RWPE1 (cell line): ENCODE measurements at regions not wholly inside any gene's neighbourhood (a gene's known extent, or its start where the extent isn't known, plus 50 kb on each side); places are given as distances from the start of the nearest gene placed in this dataset.

Experiments used
- CTCF ChIA-PET: fragments of 350-600 bp; sonication (Branson Sonifier 250); formaldehyde crosslinking; extraction: SDS; loops from one replicate; lab custom pipeline; 2021; lab: Yijun Ruan, JAX
- POLR2A ChIA-PET: fragments of 400-600 bp; formaldehyde crosslinking; extraction: SDS; loops from one replicate; lab custom pipeline; 2020; ENCODE audit warnings: antibody characterized with exemption; ENCODE audit not compliant: low non-redundant PET; lab: Yijun Ruan, JAX
- DNase-seq: peaks from one replicate; pipeline ENCODE4 v3.0.0; 2012; ENCODE audit warnings: low spot score
- H3K27ac ChIP-seq: fragments of 450-650 bp; 2 replicates; pipeline ENCODE4 v1.5.1; 2017
- TF ChIP-seq, protein P1 (sequence below): fragments of 450-650 bp; conservative IDR thresholded peaks from 2 replicates; pipeline ENCODE4 v1.5.1; 2017; ENCODE audit warnings: low read depth, mild to moderate bottlenecking

DNA sequence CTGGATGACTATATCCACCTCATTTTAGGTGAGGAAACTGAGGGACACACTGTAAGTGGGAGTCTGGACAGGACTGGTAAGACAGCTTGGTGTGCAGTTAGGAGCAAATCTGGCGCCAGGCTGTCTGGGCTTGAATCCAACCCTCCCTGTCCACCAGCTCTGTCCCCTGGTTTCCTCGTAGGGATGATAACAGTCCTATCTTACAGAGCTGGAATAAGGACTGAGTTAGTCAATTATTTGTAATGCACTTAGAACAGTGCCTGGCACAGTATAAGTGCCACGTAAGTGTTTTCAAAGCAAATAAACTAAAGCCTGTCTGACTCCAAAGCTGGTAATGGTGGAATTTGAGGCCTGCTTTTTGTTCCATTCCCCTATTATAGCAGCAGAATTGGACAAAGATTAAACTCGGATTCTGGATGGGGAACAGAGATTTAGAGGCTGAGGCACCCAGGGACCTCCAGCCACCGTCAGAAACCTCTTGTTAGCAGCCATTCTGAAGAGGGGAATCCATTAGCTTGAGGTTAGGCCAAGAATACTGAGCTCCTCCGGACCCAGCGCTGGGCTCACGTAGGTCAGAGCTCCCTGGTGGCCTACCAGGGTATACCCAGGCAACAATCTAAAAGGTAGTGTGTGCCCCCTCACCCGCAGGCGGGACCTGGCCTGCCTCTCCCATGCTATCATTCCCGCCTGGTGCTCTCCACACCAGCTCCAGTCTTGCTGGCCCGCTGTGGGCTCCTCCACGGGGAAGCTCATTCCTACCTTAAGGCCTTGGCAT, 102.1 kb downstream of the UCHL1 start:
- peak overlapping the region; percentile 18; the same call in 1 of the 2 replicates for H3K27ac ChIP-seq
- POLR2A ChIA-PET, result no interaction called here
- TF ChIP-seq, protein P1, sequence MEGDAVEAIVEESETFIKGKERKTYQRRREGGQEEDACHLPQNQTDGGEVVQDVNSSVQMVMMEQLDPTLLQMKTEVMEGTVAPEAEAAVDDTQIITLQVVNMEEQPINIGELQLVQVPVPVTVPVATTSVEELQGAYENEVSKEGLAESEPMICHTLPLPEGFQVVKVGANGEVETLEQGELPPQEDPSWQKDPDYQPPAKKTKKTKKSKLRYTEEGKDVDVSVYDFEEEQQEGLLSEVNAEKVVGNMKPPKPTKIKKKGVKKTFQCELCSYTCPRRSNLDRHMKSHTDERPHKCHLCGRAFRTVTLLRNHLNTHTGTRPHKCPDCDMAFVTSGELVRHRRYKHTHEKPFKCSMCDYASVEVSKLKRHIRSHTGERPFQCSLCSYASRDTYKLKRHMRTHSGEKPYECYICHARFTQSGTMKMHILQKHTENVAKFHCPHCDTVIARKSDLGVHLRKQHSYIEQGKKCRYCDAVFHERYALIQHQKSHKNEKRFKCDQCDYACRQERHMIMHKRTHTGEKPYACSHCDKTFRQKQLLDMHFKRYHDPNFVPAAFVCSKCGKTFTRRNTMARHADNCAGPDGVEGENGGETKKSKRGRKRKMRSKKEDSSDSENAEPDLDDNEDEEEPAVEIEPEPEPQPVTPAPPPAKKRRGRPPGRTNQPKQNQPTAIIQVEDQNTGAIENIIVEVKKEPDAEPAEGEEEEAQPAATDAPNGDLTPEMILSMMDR, result no peak
- no peak for DNase-seq
- CTCF ChIA-PET, result interaction anchor here (0.6 kb wide), 1 partner anchor 528 kb away, joined by 3 read pairs; no protein-coding TSS in a partner anchor

DNA sequence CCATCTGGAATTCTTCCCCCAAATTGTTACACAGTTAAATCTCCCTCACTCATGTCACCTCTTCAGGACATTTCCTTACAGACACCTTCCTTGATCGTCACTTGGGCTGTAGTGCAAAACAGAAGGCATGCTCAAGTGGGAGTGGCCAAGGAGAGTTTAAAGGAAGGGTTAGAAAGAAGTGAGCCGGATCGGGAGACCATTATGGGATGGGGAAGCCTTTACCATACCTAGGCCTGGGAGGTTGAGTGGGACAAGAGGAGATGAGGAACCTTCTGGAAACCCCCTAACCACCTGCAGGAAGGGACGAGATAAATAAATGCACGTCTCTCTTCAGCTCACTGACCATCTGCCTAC, 102.7 kb downstream of the UCHL1 start:
- ChIA-PET POLR2A (no interaction called here), CTCF (no interaction called here)
- peak overlapping the region; percentile 18; the same call in 1 of the 2 replicates for H3K27ac ChIP-seq
- TF ChIP-seq, protein P1, result no peak
- DNase-seq, result no peak

DNA sequence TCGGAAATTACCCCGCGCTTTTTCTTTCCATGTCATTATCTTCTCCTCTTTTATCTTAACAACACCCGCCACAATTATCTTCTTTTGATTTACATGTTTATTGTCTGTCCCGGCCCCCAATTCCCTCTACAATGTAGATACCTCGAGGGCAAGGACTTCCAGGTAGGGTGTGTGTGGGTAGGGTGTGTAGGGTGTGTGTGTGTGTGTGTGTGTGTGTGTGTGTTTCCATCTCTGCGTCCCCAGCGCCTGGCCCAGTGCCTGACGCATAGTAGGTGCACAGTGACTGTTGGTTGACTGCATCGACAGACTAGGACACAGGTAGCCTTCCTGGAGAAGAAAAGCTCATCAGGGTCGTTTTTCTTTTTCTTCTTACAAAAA, 103.1 kb downstream of the UCHL1 start:
- ChIA-PET CTCF (no interaction called here), POLR2A (no interaction called here)
- H3K27ac ChIP-seq, result peak overlapping the region; percentile 82
- TF ChIP-seq, protein P1, result no peak
- no peak for DNase-seq

DNA sequence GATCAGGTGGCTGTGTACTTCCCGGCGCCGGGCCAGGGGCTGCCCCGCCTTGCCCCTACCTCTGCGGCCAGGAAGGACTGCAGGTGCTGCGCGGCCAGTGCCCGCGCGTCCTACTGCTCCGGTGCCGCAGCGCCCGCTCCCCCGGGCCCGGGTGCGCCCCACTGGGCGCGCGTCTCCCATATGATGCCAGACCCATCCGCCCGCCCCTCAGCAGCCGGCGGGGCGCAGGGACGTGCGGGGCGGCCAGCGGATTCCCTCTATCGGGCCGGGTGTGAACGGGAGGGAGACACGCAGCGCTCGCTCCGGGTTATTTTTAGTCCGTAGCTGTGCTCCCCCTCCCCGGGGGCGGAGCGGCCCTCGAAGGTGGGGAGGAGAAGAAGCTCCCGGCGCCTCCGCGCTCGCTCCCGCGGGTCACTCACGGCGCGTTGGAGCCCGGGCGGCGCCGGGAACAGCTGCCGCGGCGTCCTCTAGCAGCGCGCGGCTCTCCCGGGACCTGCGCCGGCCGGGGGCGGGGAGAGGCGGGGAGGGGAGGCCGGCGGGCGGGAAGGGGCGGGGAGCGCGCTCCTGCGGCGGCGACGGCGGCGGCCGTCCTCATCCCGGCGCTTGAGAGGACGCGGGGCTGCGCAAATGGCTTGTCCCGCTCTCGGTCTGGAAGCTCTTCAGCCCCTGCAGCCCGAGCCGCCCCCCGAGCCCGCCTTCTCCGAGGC, 103.6 kb downstream of the UCHL1 start:
- DNase-seq, result peak; percentile 60
- peak overlapping the region; percentile 82 for H3K27ac ChIP-seq
- CTCF ChIA-PET, result interaction anchor here (0.9 kb wide), 1 partner anchor 101 kb away, joined by 3 read pairs; no protein-coding TSS in a partner anchor

DNA sequence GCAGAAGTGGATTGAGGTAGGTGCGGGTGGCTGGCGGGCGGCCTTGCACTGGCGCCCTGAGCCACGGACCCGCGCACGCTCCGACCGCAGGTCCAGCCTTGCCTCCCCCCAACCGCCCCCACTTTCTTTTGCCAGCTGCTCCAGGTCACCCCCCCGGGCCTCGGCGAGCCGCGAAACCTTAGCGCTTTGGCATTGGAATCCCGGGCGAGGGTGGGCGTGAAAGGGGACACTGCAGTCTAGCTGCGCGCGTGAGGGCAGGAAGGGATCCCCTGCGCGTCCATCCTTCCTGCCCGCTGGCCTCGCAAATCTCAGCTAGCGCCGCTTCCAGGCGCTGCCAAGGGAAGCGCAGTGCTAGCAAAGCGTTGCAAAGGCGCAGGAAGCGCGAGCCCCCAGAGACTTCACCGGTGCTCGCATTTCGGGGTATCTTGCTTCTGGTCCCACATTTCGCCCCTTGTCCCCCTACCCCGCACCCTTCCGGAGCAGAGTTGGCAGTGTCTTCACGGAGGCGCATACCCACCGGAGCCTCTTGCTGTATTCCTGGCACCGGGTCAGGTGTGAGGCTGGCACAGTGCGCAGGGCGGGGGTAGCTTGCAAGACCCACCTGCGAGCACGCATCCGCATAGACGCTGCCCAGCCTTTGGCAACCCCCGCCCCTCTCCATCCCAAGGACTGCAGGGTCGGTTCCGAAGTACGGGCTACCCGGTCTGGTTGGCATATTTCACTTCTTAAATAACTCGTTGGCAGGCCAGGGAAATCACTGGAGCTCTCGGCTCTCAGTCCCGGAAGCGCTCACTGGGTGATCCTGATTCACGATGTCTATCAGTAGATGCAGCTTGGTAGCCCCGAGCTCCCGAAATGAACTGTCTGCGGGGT, 104.4 kb downstream of the UCHL1 start:
- peak overlapping the region; percentile 82 for H3K27ac ChIP-seq
- DNase-seq, result peak; percentile 50
- TF ChIP-seq, protein P1, result no peak
- ChIA-PET POLR2A (interaction anchor here (0.6 kb wide), 1 partner anchor 185 kb away, joined by 3 read pairs; no protein-coding TSS in a partner anchor), CTCF (interaction anchor here (0.9 kb wide), 1 partner anchor 102 kb away, joined by 3 read pairs; no protein-coding TSS in a partner anchor)

More for the DNA sequence above, 103.6 kb downstream of the UCHL1 start:
- POLR2A ChIA-PET, result no interaction called here
- TF ChIP-seq, protein P1, result no peak
